ENCODE measurements at regions not wholly inside any gene's neighbourhood (a gene's known extent, or its start where the extent isn't known, plus 50 kb on each side); places are given as distances from the start of the nearest gene placed in this dataset.

GRCh38 chr14:25909045-25909747, 688.6 kb downstream of the NOVA1 start:
- H3K27ac ChIP-seq (ENCODE audit: low read depth, low read length, poor library complexity, severe bottlenecking) = no peak overlapping the region

GRCh38 chr14:25908277-25909044, 689.4 kb downstream of the NOVA1 start:
- CTCF ChIA-PET = no interaction called here
- DNase-seq (ENCODE audit: low spot score) = no peak
- Histone ChIP-seq H3K27ac (ENCODE audit: low read depth, low read length, poor library complexity, severe bottlenecking) (no peak overlapping the region), H3K4me3 (ENCODE audit: low read depth, low read length, poor library complexity, severe bottlenecking) (no peak overlapping the region), H3K27me3 (replicated peaks; ENCODE audit: insufficient read depth, low read depth, low read length, poor library complexity) (no peaks in the 10 kb centered on the region), H3K4me1 (ENCODE audit: insufficient read depth, low read length, poor library complexity, severe bottlenecking) (no peaks in the 10 kb centered on the region), H3K9me3 (ENCODE audit: low read depth, low read length, poor library complexity, severe bottlenecking) (no peaks in the 10 kb centered on the region), H3K36me3 (ENCODE audit: insufficient read depth, low read length, poor library complexity, severe bottlenecking) (no peaks in the 10 kb centered on the region)
- intact Hi-C loops (cut with micrococcal nuclease; ENCODE audit: unreplicated experiment) = no loop called here
- TF ChIP-seq, protein P1, sequence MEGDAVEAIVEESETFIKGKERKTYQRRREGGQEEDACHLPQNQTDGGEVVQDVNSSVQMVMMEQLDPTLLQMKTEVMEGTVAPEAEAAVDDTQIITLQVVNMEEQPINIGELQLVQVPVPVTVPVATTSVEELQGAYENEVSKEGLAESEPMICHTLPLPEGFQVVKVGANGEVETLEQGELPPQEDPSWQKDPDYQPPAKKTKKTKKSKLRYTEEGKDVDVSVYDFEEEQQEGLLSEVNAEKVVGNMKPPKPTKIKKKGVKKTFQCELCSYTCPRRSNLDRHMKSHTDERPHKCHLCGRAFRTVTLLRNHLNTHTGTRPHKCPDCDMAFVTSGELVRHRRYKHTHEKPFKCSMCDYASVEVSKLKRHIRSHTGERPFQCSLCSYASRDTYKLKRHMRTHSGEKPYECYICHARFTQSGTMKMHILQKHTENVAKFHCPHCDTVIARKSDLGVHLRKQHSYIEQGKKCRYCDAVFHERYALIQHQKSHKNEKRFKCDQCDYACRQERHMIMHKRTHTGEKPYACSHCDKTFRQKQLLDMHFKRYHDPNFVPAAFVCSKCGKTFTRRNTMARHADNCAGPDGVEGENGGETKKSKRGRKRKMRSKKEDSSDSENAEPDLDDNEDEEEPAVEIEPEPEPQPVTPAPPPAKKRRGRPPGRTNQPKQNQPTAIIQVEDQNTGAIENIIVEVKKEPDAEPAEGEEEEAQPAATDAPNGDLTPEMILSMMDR (conservative IDR thresholded peaks at IDR 0.05; ENCODE audit: low read depth, low read length) = no peak
- TF ChIP-seq EZH2 (IDR thresholded peaks at IDR 0.05; ENCODE audit: borderline replicate concordance, low read depth, low read length, poor library complexity, severe bottlenecking) = no peak
- POLR2A ChIA-PET (ENCODE audit: low non-redundant PET) = no interaction called here
- BruUV-seq (replicated peaks) = no TSS peak

More at GRCh38 chr14:25909045-25909747, 688.6 kb downstream of the NOVA1 start:
- Histone ChIP-seq H3K4me3 (ENCODE audit: low read depth, low read length, poor library complexity, severe bottlenecking) (no peak overlapping the region), H3K36me3 (ENCODE audit: insufficient read depth, low read length, poor library complexity, severe bottlenecking) (no peaks in the 10 kb centered on the region), H3K27me3 (replicated peaks; ENCODE audit: insufficient read depth, low read depth, low read length, poor library complexity) (no peaks in the 10 kb centered on the region), H3K9me3 (ENCODE audit: low read depth, low read length, poor library complexity, severe bottlenecking) (no peaks in the 10 kb centered on the region), H3K4me1 (ENCODE audit: insufficient read depth, low read length, poor library complexity, severe bottlenecking) (no peaks in the 10 kb centered on the region)
- POLR2A ChIA-PET (ENCODE audit: low non-redundant PET) = no interaction called here
- intact Hi-C loops (cut with micrococcal nuclease; ENCODE audit: unreplicated experiment) = no loop called here
- TF ChIP-seq, protein P1 (conservative IDR thresholded peaks at IDR 0.05; ENCODE audit: low read depth, low read length) = no peak
- TF ChIP-seq EZH2 (IDR thresholded peaks at IDR 0.05; ENCODE audit: borderline replicate concordance, low read depth, low read length, poor library complexity, severe bottlenecking) = no peak
- DNase-seq (ENCODE audit: low spot score) = no peak
- CTCF ChIA-PET = no interaction called here
- BruUV-seq (replicated peaks) = no TSS peak

GRCh38 chr14:25904446-25904845, 693.4 kb downstream of the NOVA1 start:
- H3K4me3 ChIP-seq (ENCODE audit: low read depth, low read length, poor library complexity, severe bottlenecking) = no peak overlapping the region
- ChIA-PET CTCF (no interaction called here), POLR2A (ENCODE audit: low non-redundant PET) (no interaction called here)
- intact Hi-C loops (cut with micrococcal nuclease; ENCODE audit: unreplicated experiment) = no loop called here
- H3K36me3 ChIP-seq (ENCODE audit: insufficient read depth, low read length, poor library complexity, severe bottlenecking) = no peaks in the 10 kb centered on the region
- no peaks in the 10 kb centered on the region for H3K4me1 ChIP-seq (ENCODE audit: insufficient read depth, low read length, poor library complexity, severe bottlenecking)
- TF ChIP-seq, protein P1 (conservative IDR thresholded peaks at IDR 0.05; ENCODE audit: low read depth, low read length) = no peak
- TF ChIP-seq EZH2 (IDR thresholded peaks at IDR 0.05; ENCODE audit: borderline replicate concordance, low read depth, low read length, poor library complexity, severe bottlenecking) = no peak
- H3K9me3 ChIP-seq (ENCODE audit: low read depth, low read length, poor library complexity, severe bottlenecking) = no peaks in the 10 kb centered on the region
- no peak overlapping the region for H3K27ac ChIP-seq (ENCODE audit: low read depth, low read length, poor library complexity, severe bottlenecking)
- DNase-seq (ENCODE audit: low spot score) = no peak
- no TSS peak for BruUV-seq (replicated peaks)
- no peaks in the 10 kb centered on the region for H3K27me3 ChIP-seq (replicated peaks; ENCODE audit: insufficient read depth, low read depth, low read length, poor library complexity)

Measured in A673 (cell line).